Gastroesophageal sphincter (tissue), 4 donors: ENCODE measurements at regions not wholly inside any gene's neighbourhood (a gene's known extent, or its start where the extent isn't known, plus 50 kb on each side); places are given as distances from the start of the nearest gene placed in this dataset.

Experiments used
- ATAC-seq: fragments of 150-250 bp; one replicate; pipeline ENCODE4 v1.9.1; 2016; ENCODE audit warnings: mild to moderate bottlenecking, moderate library complexity
- H3K27ac ChIP-seq, 4 donors: fragments of 200-600 bp; sonication (generic) in 3 of 4; 1 replicate in 3 of 4; 2 replicates in 1 of 4; pipeline ENCODE4 v1.5.1; 2016 to 2019
- H3K27me3 ChIP-seq: fragments of 200-600 bp; sonication (generic); one replicate; pipeline ENCODE4 v1.5.1; 2019
- H3K36me3 ChIP-seq, 2 donors: fragments of 200-600 bp; sonication (generic); one replicate each; pipeline ENCODE4 v1.5.1; 2019; ENCODE audit warnings: control low read depth in 1 of 2
- H3K4me1 ChIP-seq, 3 donors: fragments of 200-600 bp; sonication (generic); 1 replicate in 2 of 3; 2 replicates in 1 of 3; pipeline ENCODE4 v1.5.1; 2016 to 2019; ENCODE audit warnings: control low read depth in 2 of 3
- H3K4me3 ChIP-seq, 2 donors: fragments of 200-600 bp; sonication (generic); one replicate each; pipeline ENCODE4 v1.5.1; 2019; ENCODE audit warnings: mild to moderate bottlenecking in 1 of 2, moderate library complexity in 1 of 2
- H3K9me3 ChIP-seq, 3 donors: fragments of 200-600 bp; sonication (generic); one replicate each; pipeline ENCODE4 v1.5.1; 2017 to 2019; ENCODE audit warnings: control low read depth in 2 of 3
- EP300 ChIP-seq: sonication (generic); formaldehyde crosslinking; IDR thresholded peaks from one replicate; pipeline ENCODE4 v1.6.1; 2017; ENCODE audit warnings: antibody characterized with exemption, mild to moderate bottlenecking
- POLR2A ChIP-seq, 2 donors: fragments of 450-650 bp; IDR thresholded peaks; one replicate each; pipeline ENCODE4 v1.6.1; 2017; ENCODE audit warnings: antibody characterized with exemption in 2 of 2, mild to moderate bottlenecking in 2 of 2, moderate library complexity in 1 of 2
- POLR2AphosphoS5 ChIP-seq: sonication (generic); formaldehyde crosslinking; IDR thresholded peaks from one replicate; pipeline ENCODE4 v1.6.1; 2017; ENCODE audit warnings: antibody characterized with exemption
- WGBS, 2 donors: methylation state at CpG; one replicate each; pipeline ENCODE4 v1.1.5; 2018; ENCODE audit warnings: low coverage in 1 of 2; 5-methylcytosine and 5-hydroxymethylcytosine counted together
- TF ChIP-seq, protein P1 (sequence below), 4 experiments: fragments of 200-600 bp in 2 of 4; fragments of 450-650 bp in 2 of 4; sonication (generic) in 1 of 4; IDR thresholded peaks; one replicate each; pipeline ENCODE4 v1.5.1; 2017 to 2019; ENCODE audit warnings: antibody characterized with exemption in 4 of 4, mild to moderate bottlenecking in 2 of 4, moderate library complexity in 2 of 4

DNA sequence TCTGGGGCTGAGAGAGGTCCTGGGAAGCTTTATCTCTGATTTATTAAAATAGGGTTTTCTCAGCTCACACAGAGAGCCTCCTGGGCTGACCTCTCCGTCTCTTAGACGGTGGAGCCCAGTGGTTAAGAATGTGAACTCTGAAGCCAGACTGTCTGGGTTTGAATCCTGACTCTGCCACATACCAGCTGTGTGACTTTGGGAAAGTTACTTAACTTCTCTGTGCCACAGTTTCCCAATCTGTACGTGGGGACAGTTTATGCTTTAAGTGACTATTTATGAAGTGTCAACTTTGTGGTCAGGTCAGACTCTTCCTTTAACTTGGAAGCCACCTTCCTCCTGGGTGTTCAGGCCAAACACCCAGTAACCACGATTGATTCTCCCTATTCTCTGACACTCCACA, 290.9 kb downstream of the AACS start:
- TF ChIP-seq EP300 (no peak), POLR2A (IDR thresholded peaks at IDR 0.05) (no peak), POLR2AphosphoS5 (no peak)
- TF ChIP-seq, protein P1, sequence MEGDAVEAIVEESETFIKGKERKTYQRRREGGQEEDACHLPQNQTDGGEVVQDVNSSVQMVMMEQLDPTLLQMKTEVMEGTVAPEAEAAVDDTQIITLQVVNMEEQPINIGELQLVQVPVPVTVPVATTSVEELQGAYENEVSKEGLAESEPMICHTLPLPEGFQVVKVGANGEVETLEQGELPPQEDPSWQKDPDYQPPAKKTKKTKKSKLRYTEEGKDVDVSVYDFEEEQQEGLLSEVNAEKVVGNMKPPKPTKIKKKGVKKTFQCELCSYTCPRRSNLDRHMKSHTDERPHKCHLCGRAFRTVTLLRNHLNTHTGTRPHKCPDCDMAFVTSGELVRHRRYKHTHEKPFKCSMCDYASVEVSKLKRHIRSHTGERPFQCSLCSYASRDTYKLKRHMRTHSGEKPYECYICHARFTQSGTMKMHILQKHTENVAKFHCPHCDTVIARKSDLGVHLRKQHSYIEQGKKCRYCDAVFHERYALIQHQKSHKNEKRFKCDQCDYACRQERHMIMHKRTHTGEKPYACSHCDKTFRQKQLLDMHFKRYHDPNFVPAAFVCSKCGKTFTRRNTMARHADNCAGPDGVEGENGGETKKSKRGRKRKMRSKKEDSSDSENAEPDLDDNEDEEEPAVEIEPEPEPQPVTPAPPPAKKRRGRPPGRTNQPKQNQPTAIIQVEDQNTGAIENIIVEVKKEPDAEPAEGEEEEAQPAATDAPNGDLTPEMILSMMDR (IDR thresholded peaks at IDR 0.05) = no peak

DNA sequence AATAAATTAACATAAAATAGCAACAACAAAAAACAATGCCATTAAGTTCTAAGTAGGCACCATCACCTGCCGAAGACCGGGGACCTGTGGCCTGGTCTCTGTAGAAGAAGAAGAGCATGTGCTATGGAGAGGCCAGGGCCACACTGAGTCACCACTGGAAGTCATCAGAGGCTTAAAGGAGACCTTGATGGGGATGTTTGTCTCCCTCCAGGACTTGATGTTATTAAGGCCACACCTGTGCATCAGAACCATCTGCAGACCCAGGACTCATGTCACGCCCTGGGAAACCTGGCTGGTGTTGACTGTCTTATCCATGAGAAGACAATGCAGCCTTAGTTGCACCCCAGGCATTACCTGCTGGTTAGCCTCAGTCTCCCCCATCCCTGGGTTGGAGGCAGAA, 292.3 kb downstream of the AACS start:
- no peak for TF ChIP-seq POLR2A (IDR thresholded peaks at IDR 0.05)
- no peak for ATAC-seq
- WGBS, 2 donors = 87 to 89% methylated on average over 2 of the region's 3 CpGs

More for the DNA sequence above, 290.9 kb downstream of the AACS start:
- Histone ChIP-seq H3K4me3 (no peak overlapping the region), H3K36me3 (no peaks in the 10 kb centered on the region), H3K27me3 (peaks cover under 1% of the 10 kb centered on the region), H3K9me3 (peaks cover 0 to 30% (median 0%) of the 10 kb centered on the region in 3 donors), H3K27ac (no peak overlapping the region), H3K4me1 (no peaks in the 10 kb centered on the region)
- 60 to 70% methylated on average over 2 to 4 of the region's 4 CpGs for WGBS, 2 donors
- no peak for ATAC-seq

DNA sequence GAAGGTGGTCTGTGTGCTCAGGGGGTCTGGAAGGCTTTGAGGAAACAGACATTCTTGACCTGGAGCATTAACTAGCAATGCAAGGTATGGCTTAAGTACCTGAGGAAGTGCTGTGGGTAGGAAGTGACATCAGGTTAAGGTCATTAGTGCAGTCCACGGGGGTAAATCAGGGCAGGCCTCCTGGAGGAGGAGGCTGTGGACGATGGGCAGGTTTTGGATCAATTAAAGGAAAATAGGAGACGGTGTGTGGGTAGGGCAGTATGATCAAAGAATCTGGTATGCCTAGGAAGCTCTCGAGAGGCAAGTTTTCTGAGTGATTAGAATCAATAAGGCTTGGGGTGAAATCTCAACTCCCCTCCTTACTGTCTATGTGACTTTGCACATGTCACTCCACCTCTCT, 295.3 kb downstream of the AACS start:
- 74% methylated on average over 4 of the region's 4 CpGs; no CpG with 5 or more reads in 1 of the 2 donors for WGBS, 2 donors
- no peaks in the 10 kb centered on the region for H3K27me3 ChIP-seq
- ATAC-seq = no peak

More for the DNA sequence above, 292.3 kb downstream of the AACS start:
- H3K4me3 ChIP-seq = no peak overlapping the region
- no peak overlapping the region for H3K27ac ChIP-seq
- H3K27me3 ChIP-seq = no peaks in the 10 kb centered on the region
- H3K4me1 ChIP-seq = no peaks in the 10 kb centered on the region
- peaks cover 0 to 19% (median 0%) of the 10 kb centered on the region in 3 donors for H3K9me3 ChIP-seq
- H3K36me3 ChIP-seq = no peaks in the 10 kb centered on the region

DNA sequence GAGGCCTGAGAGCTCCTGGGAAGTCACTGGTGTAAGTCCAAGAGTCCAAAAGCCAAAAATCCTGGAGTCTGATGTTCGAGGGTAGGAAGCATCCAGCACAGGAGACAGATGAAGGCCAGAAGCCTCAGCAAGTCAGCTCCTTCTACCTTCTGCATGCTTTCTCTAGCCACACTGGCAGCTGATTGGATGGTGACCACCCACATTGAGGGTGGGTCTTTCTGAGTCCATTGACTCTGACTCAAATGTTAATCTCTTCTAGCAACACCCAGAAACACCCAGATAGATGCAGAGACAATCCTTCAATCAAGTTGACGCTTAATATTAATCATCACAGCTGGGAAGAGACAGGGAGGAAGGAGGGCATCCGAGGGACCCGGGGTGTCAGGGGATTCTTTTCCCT, 305.8 kb downstream of the AACS start:
- Histone ChIP-seq H3K36me3 (no peaks in the 10 kb centered on the region), H3K9me3 (no peaks in the 10 kb centered on the region), H3K27ac (no peak overlapping the region), H3K27me3 (no peaks in the 10 kb centered on the region), H3K4me3 (no peak overlapping the region), H3K4me1 (peaks cover 0 to 3% (median 0%) of the 10 kb centered on the region in 3 donors)
- no peak for ATAC-seq
- WGBS, 2 donors = 36 to 46% methylated on average over 4 of the region's 4 CpGs
- TF ChIP-seq POLR2A (IDR thresholded peaks at IDR 0.05) = no peak

More for the DNA sequence above, 295.3 kb downstream of the AACS start:
- H3K36me3 ChIP-seq = no peaks in the 10 kb centered on the region
- no peak overlapping the region for H3K27ac ChIP-seq
- H3K4me1 ChIP-seq = no peaks in the 10 kb centered on the region
- peaks cover 0 to 11% (median 0%) of the 10 kb centered on the region in 3 donors for H3K9me3 ChIP-seq
- H3K4me3 ChIP-seq = no peak overlapping the region
- no peak for TF ChIP-seq POLR2A (IDR thresholded peaks at IDR 0.05)
- TF ChIP-seq EP300 = no peak
- no peak for TF ChIP-seq POLR2AphosphoS5
- TF ChIP-seq, protein P1 (IDR thresholded peaks at IDR 0.05) = no peak

GRCh38 chr12:125372085-125372484, 306.9 kb downstream of the AACS start:
- Histone ChIP-seq H3K4me1 (peaks cover 0 to 8% (median 0%) of the 10 kb centered on the region in 3 donors), H3K27ac (no peak overlapping the region), H3K4me3 (no peak overlapping the region), H3K9me3 (no peaks in the 10 kb centered on the region), H3K27me3 (peaks cover 6% of the 10 kb centered on the region), H3K36me3 (no peaks in the 10 kb centered on the region)
- TF ChIP-seq POLR2AphosphoS5 = no peak
- no peak for TF ChIP-seq EP300
- TF ChIP-seq, protein P1 (IDR thresholded peaks at IDR 0.05) = no peak
- TF ChIP-seq POLR2A (IDR thresholded peaks at IDR 0.05) = no peak
- no peak for ATAC-seq
- 86 to 91% methylated on average over 4 of the region's 4 CpGs for WGBS, 2 donors

GRCh38 chr12:125373375-125373774, 308.1 kb downstream of the AACS start:
- Histone ChIP-seq H3K27me3 (peaks cover 8% of the 10 kb centered on the region), H3K9me3 (no peaks in the 10 kb centered on the region), H3K36me3 (no peaks in the 10 kb centered on the region), H3K4me1 (peaks cover 0 to 8% (median 0%) of the 10 kb centered on the region in 3 donors), H3K4me3 (no peak overlapping the region), H3K27ac (no peak overlapping the region)
- WGBS, 2 donors = 72 to 73% methylated on average over 6 of the region's 6 CpGs
- ATAC-seq = no peak
- TF ChIP-seq EP300 (no peak), POLR2AphosphoS5 (no peak), POLR2A (IDR thresholded peaks at IDR 0.05) (no peak)
- TF ChIP-seq, protein P1 (IDR thresholded peaks at IDR 0.05) = no peak
